ENCODE measurements at regions not wholly inside any gene's neighbourhood (a gene's known extent, or its start where the extent isn't known, plus 50 kb on each side); places are given as distances from the start of the nearest gene placed in this dataset.
A peak's percentile ranks its signal among the peaks of the same experiment; 100 is the strongest.
"Not testable (repeated sequence)": the region's sequence is repeated elsewhere in the genome, so short reads cannot be mapped to it uniquely, and the experiment has no call there.

- DNase-seq (ENCODE audit: low spot score in 2 of 2) = no peak
- H3K27me3 ChIP-seq = no peaks in the 10 kb centered on the region
- intact Hi-C loops (cut with DNase I; ENCODE audit: low total_unique reads) = no loop called here
- TF ChIP-seq CTCF (IDR thresholded peaks at IDR 0.05) = no peak
- H3K4me3 ChIP-seq = no peak overlapping the region
- peak overlapping the region in 1 of 2 donors; percentile 9 for H3K27ac ChIP-seq
- no peaks in the 10 kb centered on the region for H3K9me3 ChIP-seq
- H3K36me3 ChIP-seq = no peaks in the 10 kb centered on the region
- H3K4me1 ChIP-seq = no peaks in the 10 kb centered on the region
These were observed 159.1 kb upstream of the TTC29 start for GRCh38 chr4:147104768-147105167.

- no peaks in the 10 kb centered on the region for H3K27me3 ChIP-seq
- H3K4me1 ChIP-seq = no peaks in the 10 kb centered on the region
- H3K4me3 ChIP-seq = no peak overlapping the region
- H3K9me3 ChIP-seq = no peaks in the 10 kb centered on the region
- H3K36me3 ChIP-seq = no peaks in the 10 kb centered on the region
- DNase-seq (ENCODE audit: low spot score in 2 of 2) = no peak
- H3K27ac ChIP-seq = no peak overlapping the region
- TF ChIP-seq POLR2AphosphoS5 (IDR thresholded peaks at IDR 0.05) (no peak), POLR2A (IDR thresholded peaks at IDR 0.05) (no peak), CTCF (IDR thresholded peaks at IDR 0.05) (no peak)
- intact Hi-C loops (cut with DNase I; ENCODE audit: low total_unique reads) = no loop called here
These were observed 162.7 kb upstream of the TTC29 start for GRCh38 chr4:147108409-147108808.

- peaks cover under 1 to 4% of the 10 kb centered on the region in 2 donors for H3K9me3 ChIP-seq
- H3K4me3 ChIP-seq = no peak overlapping the region
- intact Hi-C loops (cut with DNase I; ENCODE audit: low total_unique reads) = no loop called here
- H3K27me3 ChIP-seq = no peaks in the 10 kb centered on the region
- DNase-seq (ENCODE audit: low spot score in 2 of 2) = no peak
- TF ChIP-seq POLR2AphosphoS5 (IDR thresholded peaks at IDR 0.05) (no peak), CTCF (IDR thresholded peaks at IDR 0.05) (no peak), POLR2A (IDR thresholded peaks at IDR 0.05) (no peak)
- no peaks in the 10 kb centered on the region for H3K36me3 ChIP-seq
- no peaks in the 10 kb centered on the region for H3K4me1 ChIP-seq
- no peak overlapping the region for H3K27ac ChIP-seq
These were observed 164.1 kb upstream of the TTC29 start for GRCh38 chr4:147109800-147110199.

GRCh38 chr4:147110473-147111367 is 165.1 kb upstream of the TTC29 start:
- Histone ChIP-seq H3K36me3 (no peaks in the 10 kb centered on the region), H3K4me1 (no peaks in the 10 kb centered on the region), H3K27me3 (no peaks in the 10 kb centered on the region), H3K9me3 (peaks cover 6 to 7% of the 10 kb centered on the region in 2 donors), H3K27ac (no peak overlapping the region), H3K4me3 (no peak overlapping the region)
- DNase-seq (ENCODE audit: low spot score in 2 of 2) = no peak
- intact Hi-C loops (cut with DNase I; ENCODE audit: low total_unique reads) = no loop called here
- no peak for TF ChIP-seq CTCF (IDR thresholded peaks at IDR 0.05)
- no peak for TF ChIP-seq POLR2AphosphoS5 (IDR thresholded peaks at IDR 0.05)
- no peak for TF ChIP-seq POLR2A (IDR thresholded peaks at IDR 0.05)

- H3K36me3 ChIP-seq; H3K4me1 ChIP-seq; H3K27me3 ChIP-seq; H3K4me3 ChIP-seq; DNase-seq (ENCODE audit: low spot score in 2 of 2); H3K27ac ChIP-seq; H3K9me3 ChIP-seq; intact Hi-C loops (cut with DNase I; ENCODE audit: low total_unique reads): not testable (repeated sequence)
These were observed 166.5 kb upstream of the TTC29 start for GRCh38 chr4:147112196-147112595.

Measured in breast epithelium (tissue), 4 donors.